ENCODE measurements at regions not wholly inside any gene's neighbourhood (a gene's known extent, or its start where the extent isn't known, plus 50 kb on each side); places are given as distances from the start of the nearest gene placed in this dataset.
A peak's percentile ranks its signal among the peaks of the same experiment; 100 is the strongest.

- ATAC-seq (no peak), DNase-seq (no peak)
- intact Hi-C loops (cut with DNase I, micrococcal nuclease), result no loop called here
Measured at GRCh38 chr13:33633701-33634545, 184.0 kb upstream of the RFC3 start.

DNA sequence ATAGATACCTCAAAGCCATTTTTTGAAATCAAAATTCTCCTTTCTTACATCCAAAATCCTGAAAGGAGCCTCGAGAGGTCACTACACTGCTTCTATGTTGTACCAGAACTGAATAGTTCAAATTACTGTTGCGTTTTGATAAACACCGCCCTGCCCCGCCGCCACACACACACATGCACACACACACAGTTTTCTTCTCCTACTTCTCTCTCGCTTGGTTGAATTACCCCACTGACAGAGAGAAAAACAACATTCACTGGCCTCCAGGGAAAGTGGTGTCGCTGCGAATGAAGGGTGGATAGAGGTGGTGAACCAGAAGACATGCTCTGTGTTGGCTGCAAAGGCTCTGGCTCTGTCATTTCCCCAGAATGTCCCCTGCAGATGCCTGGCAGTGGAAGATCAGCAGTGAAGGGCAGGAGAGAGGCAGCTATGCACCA, 183.4 kb upstream of the RFC3 start:
- ATAC-seq (no peak), DNase-seq (no peak)
- intact Hi-C loops (cut with DNase I, micrococcal nuclease), result no loop called here

GRCh38 chr13:33636243-33636642, 181.7 kb upstream of the RFC3 start:
- intact Hi-C loops (cut with DNase I, micrococcal nuclease), result no loop called here
- DNase-seq, result no peak

GRCh38 chr13:33636955-33637670, 180.8 kb upstream of the RFC3 start:
- DNase-seq, result no peak
- intact Hi-C loops (cut with DNase I, micrococcal nuclease), result no loop called here
- no peak for ATAC-seq

More at GRCh38 chr13:33636243-33636642, 181.7 kb upstream of the RFC3 start:
- no peak for ATAC-seq

DNA sequence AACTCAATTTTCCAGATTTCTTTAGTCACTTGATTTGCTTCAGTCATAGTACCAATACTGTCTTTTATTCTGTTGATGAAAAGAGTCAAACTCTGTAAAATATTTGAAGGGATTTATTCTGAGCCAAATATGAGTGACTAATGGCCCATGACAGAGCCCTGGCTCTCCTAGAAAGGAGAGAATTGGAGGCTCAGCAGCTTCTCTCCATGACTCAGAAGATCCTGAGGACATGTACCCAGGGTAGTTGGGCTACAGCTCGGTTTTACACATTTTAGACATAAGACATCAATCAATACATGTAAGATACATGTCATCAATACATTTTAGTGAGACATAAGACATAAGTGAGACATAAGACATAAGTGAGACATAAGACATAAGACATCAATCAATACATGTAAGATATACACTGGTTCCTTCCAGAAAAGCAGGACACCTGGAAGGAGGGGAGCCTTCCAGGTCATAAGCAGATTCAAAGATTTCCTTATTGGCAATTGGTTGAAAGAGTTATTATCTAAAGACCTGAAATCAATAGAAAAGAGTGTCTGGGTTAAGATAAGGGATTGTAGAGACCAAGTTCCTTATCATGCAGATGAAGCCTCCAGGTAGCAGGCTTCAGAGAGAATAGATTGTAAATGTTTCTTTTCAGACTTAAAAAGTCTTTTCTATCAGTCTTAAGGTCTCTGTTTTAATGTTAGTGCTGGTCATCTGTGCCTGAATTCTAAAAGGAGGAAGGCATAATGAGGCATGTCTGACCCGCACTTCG, 179.8 kb upstream of the RFC3 start:
- ATAC-seq, result no peak
- DNase-seq, result no peak
- intact Hi-C loops (cut with DNase I, micrococcal nuclease), result no loop called here

DNA sequence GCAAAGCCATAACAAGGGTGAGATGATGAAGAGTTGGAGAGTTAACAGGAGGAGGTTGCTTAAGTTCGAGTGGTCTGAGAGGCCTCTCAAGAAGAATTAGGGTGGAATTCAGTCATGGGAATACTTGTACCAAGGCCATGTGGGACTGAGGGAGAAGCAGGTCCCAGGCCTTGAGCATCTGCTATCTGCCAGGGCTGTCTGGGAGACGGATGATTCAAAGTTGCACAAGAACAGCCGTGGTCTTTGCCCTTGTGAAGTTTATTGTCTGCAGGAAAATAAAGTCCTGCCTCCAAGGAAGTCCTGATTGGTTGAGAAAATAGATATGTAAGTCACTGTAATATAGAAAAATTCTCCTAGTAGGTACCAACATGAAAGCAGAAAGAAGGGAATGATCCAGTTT, 178.8 kb upstream of the RFC3 start:
- ATAC-seq (peak; percentile 55), DNase-seq (peak in 1 of 2 donors; percentile 41)
- intact Hi-C loops (cut with DNase I, micrococcal nuclease), result no loop called here

- intact Hi-C loops (cut with DNase I, micrococcal nuclease), result no loop called here
- ATAC-seq, result no peak
Measured at GRCh38 chr13:33639626-33640080, 178.3 kb upstream of the RFC3 start.

GRCh38 chr13:33640832-33641231, 177.1 kb upstream of the RFC3 start:
- DNase-seq, result no peak
- intact Hi-C loops (cut with DNase I, micrococcal nuclease), result no loop called here
- ATAC-seq, result no peak

More at GRCh38 chr13:33639626-33640080, 178.3 kb upstream of the RFC3 start:
- DNase-seq, result no peak

DNA sequence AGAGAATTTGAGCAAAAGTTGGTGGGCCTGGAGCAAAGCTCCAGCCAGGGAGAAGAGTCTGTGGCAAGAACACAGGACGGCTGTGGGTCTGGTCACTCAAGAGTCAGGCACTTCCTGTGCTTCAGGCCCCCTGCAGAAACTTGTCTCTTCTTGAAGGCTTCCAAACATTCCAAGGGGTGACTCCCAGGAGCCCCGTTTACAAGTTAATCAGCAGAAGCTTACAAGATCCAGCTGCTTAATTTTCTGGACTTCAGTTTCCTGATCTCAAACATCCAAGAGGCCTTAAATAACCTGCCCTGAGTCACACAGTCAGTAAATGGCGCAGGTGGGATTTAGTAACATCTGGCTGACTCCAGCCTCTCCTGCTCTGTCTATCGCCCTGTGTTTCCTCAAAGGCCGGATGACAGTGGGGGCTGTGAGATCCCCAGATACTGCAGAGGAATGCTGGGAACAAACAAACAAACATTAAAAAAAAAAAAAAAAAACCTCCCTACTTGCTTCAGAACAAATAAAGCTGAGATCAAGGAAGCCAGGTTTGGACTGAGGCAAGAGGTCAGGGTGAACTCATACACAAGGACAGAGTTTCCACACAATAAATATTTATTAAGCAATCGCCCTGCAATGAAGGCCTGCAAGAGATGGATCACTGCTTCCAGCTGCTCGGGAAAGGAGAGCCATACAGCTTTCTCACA, 175.4 kb upstream of the RFC3 start:
- ATAC-seq, result no peak
- peak in 1 of 2 donors; percentile 41 for DNase-seq
- intact Hi-C loops (cut with DNase I, micrococcal nuclease), result no loop called here

DNA sequence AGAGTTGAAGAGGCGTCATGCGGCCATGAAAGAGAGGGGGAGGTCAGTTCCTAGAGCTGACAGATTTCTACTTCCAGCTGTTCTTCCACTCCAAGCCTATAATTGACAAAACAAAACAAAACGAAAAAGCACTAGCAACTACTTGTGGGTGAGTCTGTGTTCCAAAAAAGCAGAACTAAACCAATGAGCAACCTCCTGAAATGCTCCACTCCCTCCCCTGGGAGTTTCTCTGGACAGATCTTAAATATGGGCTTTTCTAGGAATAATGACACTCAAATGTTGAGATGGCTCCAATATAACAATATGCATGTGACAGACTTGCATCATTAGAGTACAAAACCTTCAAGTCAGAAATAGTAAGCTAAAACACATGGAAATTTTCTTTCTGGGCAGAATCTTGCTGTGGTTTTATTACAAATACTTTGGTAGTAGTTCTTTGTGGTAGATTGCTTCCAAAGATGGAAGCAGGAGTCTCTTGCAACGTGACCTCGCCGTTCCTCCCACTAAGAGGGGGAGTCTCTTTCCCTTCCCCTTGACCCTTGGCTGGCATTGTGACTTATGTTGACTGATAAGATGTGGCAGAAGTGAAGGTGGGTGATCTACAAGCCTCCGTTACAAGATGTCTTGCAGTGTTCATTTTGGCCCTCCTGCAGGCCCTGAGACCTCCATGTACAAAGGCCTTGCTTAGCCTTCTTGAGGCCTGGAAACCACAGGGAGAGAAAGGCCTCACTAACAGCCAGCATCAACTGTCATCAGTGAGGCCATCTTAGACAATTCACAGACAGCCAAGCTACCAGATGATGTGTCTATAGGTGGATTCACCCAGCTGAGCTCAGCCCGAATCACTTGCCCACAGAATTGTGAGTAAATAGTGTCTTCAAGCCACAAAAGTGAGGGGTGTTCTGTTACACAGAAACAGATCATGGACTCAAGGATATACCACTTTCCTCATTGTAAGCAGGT, 173.1 kb upstream of the RFC3 start:
- intact Hi-C loops (cut with DNase I, micrococcal nuclease), result no loop called here
- no peak for ATAC-seq
- no peak for DNase-seq

DNA sequence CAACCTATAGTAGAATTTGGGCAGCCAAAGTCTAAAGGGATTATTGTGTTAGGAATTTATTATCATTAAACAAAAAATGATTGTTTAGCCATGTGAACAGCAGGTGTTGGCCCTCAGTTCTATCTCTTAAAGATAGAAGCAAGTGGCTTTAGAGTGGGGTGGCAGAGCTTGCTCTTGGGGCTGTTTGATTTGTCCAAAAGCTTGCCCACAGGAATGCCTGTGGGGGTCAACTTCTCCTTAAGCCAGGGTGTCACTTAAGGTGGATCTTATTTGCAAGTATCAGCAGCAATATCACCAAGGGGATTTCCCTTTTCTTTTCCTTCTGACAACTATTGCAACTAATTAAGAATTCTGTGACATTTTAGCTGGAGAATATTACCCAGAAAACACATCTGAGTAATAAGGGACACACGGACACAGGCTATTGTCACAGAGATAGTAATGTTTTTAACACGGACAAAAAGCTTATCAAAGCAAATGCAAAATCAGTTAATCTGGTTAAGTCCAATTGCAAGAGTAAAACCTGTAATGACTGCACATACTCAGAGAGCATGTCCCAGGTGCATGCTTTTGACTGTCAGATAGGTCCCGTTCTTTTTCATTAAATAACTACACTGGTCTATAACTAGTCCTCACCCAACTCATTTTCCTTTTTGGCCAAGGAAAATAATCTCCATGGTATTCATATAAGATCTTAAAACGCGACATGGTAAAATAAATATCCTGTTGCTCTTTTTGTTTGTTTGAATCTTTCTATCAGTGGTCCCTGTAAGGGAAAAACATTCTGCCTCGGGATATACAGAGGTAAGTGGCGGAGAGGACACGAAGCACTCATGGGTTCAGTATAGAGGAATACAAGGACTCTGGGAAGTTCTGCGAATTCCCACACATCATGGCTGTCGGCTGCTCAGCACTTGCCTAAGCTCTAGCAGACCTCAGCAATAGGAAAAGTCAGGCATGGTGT, 172.1 kb upstream of the RFC3 start:
- intact Hi-C loops (cut with DNase I, micrococcal nuclease), result no loop called here
- DNase-seq (no peak), ATAC-seq (no peak)

DNA sequence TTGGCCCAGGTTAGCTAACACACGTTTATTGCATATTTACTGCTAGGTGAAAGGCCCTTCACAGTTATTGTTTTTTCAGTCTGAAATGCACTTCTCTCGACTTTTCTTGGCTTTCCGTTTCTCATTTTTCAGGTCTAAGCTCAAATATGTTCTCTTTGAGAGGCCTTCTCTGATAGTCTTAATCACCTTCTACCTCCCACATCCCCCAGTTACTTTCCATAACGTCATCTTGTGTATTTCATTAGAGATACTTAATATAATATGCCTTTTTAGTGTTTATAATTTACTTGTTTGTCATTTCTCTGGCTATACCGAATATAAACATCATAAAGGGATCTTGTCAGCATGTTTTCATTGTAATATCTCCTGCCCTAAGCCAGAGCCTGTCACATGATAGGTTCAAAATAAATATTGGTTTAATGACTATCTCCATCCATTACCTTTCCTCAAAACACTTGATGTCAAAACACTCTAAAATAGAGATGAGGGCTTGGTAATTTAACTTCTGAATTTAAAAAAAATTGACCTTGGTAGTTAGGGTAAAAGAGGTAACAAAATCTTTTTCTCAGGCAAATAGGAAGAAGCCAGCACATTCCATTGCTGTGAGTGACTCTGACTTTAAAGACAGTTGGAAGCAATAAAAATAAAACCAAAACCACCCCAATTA, 168.6 kb upstream of the RFC3 start:
- intact Hi-C loops (cut with DNase I, micrococcal nuclease), result no loop called here
- no peak for DNase-seq
- ATAC-seq, result no peak

DNA sequence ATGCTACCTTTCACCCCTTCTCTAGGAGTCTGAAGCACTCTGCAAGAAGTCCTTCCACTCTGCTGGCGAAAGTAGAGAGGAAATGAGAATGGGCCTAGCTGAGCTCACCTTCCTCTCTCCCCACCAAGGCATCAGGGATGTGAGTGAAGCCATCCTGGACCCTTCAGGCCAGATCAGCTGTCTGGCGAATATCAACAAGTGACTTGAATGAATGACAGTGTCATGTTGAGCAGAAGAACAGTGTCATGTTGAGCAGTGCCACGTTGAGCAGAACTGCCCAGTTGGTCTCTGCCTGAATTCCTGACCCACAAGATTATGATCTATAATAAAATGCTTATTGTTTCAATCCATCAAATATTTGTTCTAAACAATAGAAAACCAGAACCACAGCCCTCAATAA, 166.2 kb upstream of the RFC3 start:
- intact Hi-C loops (cut with DNase I, micrococcal nuclease), result no loop called here

GRCh38 chr13:33657274-33657673, 160.7 kb upstream of the RFC3 start:
- ATAC-seq, result no peak
- DNase-seq, result no peak

More for the DNA sequence above, 166.2 kb upstream of the RFC3 start:
- DNase-seq (no peak), ATAC-seq (no peak)

DNA sequence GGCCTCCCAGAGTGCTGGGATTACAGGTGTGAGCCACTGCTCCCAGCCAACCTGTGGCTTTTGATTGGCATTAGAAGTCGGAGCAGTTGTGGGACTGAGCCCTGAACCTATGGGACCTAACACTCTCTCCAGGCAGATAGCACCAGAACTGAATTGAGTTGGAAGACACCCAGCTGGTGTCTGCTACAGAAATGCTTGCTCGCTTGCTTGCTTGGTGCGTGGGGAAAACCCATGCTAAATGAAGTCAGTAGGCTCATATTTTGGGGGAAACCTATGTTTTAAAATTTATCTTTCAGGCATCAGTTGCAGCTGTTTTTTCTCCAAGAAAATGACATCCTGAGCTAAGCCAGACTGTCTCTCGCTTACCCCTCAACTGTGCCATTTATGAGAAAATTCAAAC, 158.5 kb upstream of the RFC3 start:
- intact Hi-C loops (cut with DNase I, micrococcal nuclease), result no loop called here
- DNase-seq, result no peak
- no peak for ATAC-seq

More at GRCh38 chr13:33657274-33657673, 160.7 kb upstream of the RFC3 start:
- intact Hi-C loops (cut with DNase I, micrococcal nuclease), result no loop called here

DNA sequence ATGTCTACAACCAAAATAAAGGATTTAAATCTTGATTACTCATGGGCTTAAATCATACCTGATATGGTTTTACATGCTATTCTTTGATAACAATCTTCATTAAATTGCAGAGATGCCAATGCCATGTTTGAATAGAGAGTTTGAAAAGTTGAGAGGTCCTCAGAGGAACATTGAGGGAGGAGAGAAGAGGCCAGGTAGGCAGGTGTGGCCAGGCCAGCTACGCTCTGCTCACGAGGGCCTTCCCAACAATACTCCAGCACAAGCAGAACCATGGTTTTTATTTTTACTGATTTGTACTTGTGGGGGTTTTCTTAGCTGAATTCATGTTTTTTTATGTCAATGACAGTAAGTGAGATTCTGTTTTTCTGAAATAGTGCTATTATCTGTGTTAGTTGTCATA, 158.1 kb upstream of the RFC3 start:
- intact Hi-C loops (cut with DNase I, micrococcal nuclease), result no loop called here
- no peak for DNase-seq
- no peak for ATAC-seq

Measured in left colon (tissue), 2 donors.